DMS53 treated with DMSO at 0.1 percent for 48 hours (cell line): ENCODE measurements at regions not wholly inside any gene's neighbourhood (a gene's known extent, or its start where the extent isn't known, plus 50 kb on each side); places are given as distances from the start of the nearest gene placed in this dataset.

Experiments
- DNase-seq: peaks from one replicate; lab custom pipeline; 2025; ENCODE audit not compliant: unreplicated experiment; lab: John Stamatoyannopoulos, UW

DNA sequence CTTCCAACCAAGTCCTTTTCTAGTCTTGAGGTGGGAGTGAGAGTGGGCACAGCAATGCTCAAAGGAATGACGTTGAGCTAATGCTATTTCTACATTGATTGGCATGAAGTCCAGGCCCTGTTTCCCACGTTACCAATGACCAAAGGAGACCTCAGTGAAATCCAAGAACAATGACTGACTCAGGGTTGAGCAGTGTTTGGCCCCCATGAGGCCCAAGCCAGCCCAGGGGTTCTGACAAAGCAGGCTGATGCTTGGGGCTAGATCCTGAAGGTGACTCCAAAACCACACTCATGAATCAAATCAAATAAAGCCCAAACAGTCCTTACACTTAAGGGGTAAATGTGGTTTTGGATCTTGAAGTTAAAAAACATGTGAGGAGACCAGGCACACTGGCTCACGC lies 278.5 kb upstream of the GJB5 start:
- DNase-seq = no peak

DNA sequence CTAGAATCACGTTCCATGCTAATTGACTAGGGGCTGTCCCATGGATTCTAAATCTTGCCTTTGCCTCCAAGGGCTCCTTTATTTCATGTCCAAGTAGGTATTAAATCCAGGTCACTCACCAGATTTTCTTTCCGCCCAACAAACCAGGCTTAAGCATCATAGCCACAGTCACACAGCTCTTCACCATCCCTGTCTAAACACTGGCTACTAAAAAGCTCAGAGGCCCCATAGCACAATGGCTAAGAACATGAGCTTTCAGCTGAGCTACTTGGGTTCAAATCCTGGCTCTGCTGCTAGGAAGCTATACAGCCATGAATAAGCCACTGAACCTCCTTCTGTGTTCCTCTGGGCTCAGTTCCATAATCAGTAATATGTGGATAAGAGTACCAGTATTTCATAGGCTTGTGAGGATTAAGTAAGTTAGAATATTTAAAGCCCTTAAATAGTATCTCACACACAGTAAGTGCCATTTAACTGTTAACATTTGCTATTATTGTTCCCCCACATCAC lies 277.2 kb upstream of the GJB5 start:
- DNase-seq = no peak

DNA sequence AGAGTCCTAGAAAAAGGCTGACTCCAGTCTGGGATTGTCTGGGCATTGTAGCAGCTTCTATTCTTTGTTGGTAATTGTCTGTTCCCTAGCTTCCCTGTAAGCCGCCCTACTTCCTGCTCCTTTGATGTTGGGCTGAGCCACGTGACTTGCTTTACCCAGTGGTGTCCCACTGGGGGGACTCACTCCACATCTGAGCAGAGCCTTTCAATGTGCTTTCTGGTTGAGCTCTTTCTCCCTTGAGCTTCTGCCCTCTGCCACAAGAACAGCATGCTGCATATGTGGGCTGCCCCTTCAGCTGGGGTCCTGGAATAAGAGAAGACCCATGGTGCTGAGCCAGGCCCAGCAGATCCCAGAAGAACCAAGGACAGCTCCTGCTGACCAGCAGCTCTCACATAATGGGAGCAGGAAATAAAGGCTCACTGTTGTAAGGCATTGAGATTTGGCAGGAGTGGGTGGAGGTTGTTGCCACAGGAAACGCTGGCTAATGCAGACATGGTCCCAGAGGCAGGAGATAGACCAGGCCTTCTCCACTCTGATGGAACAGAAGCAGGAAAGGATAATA lies 276.3 kb upstream of the GJB5 start:
- DNase-seq = no peak

DNA sequence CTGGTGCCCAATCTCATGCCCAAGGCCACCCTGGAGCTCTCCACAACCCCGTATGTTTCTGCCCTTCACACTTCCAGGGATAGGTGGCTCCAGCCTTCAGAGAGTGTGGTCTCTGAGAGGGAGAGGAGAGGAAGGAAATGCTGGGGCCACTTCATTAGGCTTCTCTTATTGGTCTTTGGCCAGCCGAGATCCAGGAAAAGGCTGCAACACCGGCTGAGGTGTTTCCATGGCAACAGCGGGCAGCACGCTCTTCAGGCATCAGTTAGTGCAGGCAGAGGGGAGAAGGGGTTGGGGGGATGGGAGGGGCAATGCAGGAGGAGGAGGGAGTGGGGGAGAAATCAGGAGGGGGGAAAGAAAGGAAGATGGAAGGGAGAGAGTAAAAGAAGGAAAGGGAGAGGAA lies 275.1 kb upstream of the GJB5 start:
- no peak for DNase-seq

GRCh38 chr1:34488080-34488708 lies 266.7 kb upstream of the GJB5 start:
- no peak for DNase-seq

- no peak for DNase-seq
Measured at GRCh38 chr1:34500451-34500850, 254.4 kb upstream of the GJB5 start.

DNA sequence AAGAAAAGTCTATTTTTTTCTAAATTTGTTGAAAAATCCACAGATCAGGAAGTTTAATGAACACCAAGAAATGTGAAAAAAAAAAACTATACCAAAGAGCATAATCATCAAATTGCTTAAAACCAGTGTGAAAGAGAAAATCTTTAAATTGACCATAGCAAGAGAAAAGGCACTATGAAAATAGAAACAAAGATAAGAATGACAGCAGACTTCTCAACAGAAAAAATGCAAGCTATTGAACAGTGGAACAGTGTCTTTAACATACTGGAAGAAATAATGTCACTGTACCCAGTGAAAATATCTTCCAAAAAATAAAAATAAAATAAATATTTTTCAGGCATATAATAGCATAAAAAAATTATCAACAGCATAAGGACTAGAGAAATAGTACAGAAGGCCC lies 243.0 kb upstream of the GJB5 start:
- no peak for DNase-seq

GRCh38 chr1:34518146-34518699 lies 236.6 kb upstream of the GJB5 start:
- DNase-seq = no peak

DNA sequence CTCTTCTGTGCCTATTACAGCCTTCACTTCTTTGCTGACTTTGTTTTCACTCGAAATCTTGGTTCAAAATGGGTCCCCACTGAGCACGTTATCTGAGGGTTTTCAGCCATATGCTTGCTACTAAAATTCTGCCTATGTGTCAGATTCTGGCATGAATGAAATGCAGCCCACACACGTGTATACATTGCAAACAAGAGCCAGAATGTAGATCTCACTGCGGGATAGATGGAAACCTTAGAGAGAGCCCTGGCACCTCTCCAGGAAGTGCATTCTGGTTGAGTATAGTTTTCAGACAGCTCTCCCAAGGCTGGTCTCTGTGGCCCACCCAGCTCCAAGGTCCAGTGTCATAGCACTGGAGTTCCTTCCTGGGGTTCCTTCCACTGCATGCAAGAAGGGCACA lies 234.7 kb upstream of the GJB5 start:
- DNase-seq = no peak

DNA sequence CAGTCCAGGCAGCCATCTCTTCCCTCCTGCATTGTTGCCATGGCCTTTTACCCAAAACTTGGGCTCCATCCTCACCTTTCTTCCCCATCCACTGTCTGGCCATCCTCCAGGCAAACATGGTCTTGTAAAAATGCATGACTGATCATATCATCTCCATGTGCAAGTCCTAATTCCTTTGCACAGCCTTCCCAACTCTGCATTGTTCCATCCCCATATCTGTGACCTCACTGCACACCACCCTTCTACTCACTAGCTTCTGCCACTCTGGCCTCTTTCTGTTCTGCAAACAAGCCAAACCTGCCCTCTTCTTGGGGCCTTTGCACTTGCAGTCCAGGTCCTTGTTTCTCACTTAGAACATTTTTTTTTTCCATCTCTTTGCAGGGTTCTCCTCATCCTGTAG lies 230.1 kb upstream of the GJB5 start:
- DNase-seq = no peak

DNA sequence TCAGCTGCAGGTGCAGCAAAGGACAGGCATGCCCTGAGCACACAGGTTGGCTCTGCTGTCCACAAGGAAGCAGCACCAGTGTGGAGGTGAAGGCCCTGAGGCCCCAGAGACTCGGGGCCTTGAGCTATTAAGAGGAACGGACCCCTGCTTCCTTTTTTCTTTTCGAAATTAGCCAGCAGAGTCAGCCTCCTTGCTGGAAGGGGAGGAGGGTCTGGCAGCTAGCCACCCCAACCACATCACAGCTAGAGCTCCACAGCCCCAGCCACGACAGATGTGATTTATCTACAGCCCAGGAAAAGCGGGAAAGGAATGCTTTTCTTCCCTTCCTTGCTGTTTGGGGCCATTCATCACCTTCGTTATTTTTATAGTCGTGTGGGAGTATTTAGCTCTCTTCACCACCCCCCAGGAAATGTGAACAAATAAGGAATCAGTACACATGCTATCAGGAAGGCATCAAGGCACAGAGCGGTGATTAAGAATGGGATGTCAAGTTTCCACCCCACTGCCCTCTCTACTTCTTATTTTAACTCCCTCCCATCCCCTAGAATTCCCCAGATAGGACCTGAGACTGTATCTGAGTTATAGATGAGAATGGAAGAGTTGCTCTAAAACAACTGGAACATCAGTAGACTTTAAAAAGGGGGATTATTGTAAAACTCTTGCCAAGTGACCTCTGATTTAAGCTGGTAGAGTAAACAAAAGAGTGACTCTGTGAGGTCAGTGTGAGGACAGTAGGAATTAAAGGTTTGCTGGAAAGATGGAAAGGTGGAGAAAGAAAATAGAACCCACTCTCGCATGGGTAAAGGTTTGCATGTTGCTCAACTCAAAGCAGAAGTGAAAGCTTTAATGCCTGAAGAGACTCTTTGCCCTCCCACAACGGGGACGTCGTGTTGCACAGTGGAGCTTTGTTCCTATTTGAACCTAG lies 224.7 kb upstream of the GJB5 start:
- no peak for DNase-seq

- DNase-seq = no peak
Measured at GRCh38 chr1:34532113-34532512, 222.7 kb upstream of the GJB5 start.

DNA sequence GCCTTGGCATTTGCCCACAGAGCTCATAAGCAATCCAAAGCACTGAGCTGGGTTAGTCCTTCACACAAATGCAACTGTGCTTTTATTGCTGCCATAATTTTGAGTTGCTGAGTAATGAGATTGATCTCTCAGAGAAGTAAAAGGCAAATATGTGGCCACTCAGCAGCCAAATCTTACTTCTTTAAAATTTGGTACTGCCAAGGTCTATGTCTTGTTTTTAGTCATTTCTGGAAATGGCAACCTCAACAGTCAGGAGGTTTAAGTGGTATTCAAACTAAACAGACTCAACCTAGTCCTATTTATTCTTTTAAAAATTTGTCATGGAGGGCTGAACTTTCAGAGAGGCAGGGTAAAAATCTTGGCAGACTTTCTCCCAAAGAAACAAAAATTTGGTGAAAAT lies 216.4 kb upstream of the GJB5 start:
- no peak for DNase-seq

DNA sequence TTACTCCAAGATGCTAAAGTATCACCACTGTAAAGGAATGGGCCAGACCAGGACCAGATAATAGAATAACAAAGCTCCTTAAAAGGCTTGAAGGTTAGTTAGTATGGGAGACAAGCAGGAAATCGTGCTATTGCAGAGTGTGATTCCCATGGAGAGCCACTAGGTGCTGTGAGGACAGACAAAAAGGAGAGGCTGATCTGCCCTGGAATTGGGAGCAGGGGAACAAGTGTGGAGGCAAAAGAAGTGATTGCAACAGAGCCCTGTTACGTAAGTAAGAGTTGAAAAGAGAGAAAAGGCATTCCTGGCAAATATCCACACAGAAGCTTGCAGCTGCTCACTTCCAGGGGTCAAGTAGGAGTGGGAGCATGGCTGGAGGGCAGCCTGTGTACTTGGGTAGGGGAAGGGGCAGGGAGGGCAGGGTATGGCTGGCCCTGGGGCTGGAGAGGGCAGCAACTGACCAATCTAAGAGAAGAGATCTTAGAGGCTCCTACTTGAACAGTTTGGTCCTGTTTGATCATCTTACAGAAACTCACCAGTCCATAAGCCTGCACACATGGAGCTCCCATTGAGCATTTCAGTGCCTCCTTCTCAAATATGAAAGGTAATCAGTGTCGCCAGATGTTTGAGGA lies 207.7 kb upstream of the GJB5 start:
- peak; percentile 6 for DNase-seq

GRCh38 chr1:34549199-34549598 lies 205.6 kb upstream of the GJB5 start:
- DNase-seq = peak; percentile 15

GRCh38 chr1:34578306-34578705 lies 176.5 kb upstream of the GJB5 start:
- DNase-seq = no peak

DNA sequence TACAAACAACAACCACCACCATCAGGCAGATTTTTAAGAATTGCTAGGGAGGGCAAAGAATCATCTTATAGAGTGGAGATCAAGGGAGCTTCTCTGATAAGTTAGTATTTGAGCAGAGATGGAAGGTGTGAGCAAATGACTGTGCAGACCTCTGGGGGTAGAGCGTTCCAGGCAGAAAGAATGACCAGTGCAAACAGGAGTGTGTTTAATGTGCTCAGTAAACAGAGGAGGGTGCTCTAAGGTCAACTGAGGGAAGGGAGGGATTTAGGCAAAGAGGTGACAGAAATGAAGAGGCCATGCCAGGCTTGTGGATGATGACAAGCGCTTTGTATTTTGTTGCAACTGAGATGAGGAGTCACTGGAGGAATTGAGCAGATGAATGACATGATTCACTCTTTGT lies 172.5 kb upstream of the GJB5 start:
- DNase-seq = no peak

- peak; percentile 55 for DNase-seq
Measured at GRCh38 chr1:34587761-34588160, 167.1 kb upstream of the GJB5 start.

DNA sequence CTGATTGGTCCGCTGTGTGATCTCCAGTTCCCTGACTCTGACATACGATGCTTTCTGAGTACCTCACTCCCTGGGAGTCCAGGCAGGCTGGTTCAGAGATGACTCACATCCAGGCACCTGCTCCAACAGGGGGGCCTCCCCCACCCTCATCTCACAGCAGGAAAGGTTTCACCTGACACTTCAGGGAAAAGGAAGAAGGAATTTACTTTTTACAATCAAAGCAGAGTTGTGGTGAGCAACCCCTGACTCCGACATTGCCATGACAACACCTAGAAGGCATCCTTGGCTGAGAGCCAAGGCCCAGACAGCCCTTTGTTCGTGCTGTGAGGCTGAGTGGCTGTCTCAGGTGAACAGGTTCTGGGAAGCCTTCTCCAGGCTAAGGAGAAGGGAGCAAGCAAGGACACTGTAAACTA lies 164.6 kb upstream of the GJB5 start:
- peak; percentile 99 for DNase-seq

DNA sequence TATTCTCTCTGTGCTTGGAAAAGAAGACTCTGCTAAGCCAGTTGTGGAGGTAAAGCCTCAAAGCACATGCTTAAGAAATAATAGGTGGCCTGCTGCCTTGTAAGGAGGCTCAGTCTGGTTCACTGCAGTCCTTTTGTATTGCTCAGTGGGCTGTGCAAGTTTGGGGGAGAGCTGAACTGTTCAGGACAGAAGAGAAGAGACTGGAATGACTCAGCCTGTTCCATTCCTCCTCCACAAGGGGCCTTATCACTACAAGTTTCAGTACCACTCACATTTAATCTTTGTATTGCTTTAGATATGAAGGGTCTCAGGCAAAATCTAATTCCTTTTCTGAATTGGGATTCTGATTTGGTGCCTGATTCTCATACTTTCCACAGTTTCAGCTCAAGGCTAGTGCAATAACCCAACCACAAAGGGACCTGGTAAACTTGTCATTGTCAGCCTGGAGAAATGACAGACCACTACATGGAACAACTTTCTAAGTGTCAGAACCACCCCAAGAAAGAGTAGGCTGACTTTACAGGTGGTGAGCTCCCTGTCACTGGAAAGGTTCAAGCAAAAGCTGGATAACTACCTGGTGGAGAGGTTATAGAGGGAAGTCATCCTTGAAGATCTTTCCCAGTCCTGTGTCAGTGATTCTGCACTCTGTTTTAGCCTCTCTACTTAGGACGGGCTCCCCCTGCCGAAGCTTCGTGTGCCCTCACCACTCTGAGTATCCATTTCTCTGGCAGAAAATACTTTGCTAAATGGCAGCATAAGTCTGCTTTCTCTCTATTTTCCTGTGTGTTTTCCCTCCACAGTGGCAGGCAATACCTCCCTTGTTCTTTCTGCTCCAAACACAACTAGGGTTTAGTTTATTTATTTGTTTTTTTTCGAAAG lies 162.9 kb upstream of the GJB5 start:
- DNase-seq = no peak
